ENCODE measurements at regions not wholly inside any gene's neighbourhood (a gene's known extent, or its start where the extent isn't known, plus 50 kb on each side); places are given as distances from the start of the nearest gene placed in this dataset.

DNA sequence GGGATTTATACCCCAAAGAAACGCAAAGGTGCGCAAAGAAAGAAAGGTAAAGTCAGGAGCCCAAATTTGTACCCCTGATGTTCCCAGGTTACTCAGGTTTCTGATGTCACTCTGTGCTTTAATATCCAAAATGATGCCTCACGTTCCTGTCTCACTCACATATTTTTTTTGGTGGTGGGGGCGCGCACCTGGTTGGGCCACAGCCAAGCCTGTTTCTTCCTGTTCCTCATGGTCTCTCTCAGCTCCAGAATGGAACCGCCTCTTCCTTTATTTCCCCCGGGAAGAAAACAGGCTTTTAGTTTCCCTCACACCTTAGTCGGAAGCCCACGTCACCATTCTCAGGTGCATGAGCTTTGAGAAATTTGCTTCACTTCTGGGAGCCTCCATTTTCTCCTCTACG is 118.3 kb upstream of the BOD1 start:
- no peak for DNase-seq (ENCODE audit: insufficient read length, low spot score)
- TF ChIP-seq POLR2A (IDR thresholded peaks at IDR 0.05; ENCODE audit: low read depth, low read length) = no peak
- FAIRE-seq = no peak

DNA sequence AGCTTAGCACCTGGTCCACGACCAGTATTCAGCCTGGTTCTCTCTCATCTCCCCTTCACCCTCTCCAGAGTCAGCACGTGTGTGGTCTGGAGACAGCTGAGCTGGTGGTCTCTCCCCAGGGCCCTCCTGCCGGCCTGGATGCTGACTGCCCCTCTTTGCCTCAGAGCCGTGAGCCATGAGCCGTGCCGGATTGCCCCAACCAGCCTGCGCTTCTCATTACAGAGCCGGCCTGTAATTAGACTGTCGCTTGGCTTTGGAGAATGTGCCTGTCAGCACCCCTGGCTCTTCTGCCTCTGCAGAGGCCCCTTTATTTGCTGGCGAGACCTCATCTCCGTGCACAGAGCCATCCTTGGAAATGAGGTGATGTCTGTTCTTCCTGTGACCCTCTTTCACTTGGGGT is 118.7 kb upstream of the BOD1 start:
- DNase-seq (ENCODE audit: insufficient read length, low spot score) (no peak), FAIRE-seq (no peak)
- no peak for TF ChIP-seq POLR2A (IDR thresholded peaks at IDR 0.05; ENCODE audit: low read depth, low read length)

DNA sequence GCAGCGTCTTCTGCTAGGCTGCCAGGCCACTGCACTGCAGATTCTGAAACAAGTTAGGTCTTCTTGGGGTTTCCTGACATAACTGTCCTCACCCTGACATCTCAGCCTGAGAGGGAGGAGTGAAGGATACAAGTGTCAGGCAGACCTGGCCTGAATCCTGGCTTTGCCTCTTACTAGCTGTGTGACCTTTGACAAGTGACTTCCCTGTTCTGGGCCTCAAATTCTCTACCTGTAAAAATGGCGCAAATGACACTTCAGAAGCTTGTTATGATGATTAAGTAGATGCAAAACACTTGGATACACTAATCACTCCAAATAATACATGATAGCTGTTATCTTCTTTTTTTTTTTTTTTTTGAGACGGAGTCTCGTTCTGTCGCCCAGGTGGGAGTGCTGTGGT is 119.2 kb upstream of the BOD1 start:
- no peak for FAIRE-seq
- no peak for DNase-seq (ENCODE audit: insufficient read length, low spot score)
- no peak for TF ChIP-seq POLR2A (IDR thresholded peaks at IDR 0.05; ENCODE audit: low read depth, low read length)

DNA sequence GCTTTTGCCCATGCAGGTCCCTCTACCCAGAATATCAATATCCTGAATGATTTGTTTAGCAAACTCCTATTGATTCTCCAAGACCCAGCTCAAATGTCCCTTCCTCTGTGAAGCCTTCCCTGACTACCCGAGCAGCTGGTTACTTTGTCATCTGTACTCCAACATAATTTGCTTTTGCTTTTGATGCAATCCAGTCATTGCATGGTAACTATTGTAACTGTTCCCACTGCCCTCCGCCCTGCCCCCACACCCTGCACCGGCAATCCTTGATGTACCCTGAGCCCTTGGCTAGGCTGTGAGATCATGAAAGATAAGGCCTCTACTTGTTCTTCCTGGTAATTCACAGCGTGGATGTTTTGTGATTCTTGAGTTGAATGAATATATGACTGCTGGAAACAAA is 119.9 kb upstream of the BOD1 start:
- no peak for TF ChIP-seq POLR2A (IDR thresholded peaks at IDR 0.05; ENCODE audit: low read depth, low read length)
- DNase-seq (ENCODE audit: insufficient read length, low spot score) = no peak
- no peak for FAIRE-seq

DNA sequence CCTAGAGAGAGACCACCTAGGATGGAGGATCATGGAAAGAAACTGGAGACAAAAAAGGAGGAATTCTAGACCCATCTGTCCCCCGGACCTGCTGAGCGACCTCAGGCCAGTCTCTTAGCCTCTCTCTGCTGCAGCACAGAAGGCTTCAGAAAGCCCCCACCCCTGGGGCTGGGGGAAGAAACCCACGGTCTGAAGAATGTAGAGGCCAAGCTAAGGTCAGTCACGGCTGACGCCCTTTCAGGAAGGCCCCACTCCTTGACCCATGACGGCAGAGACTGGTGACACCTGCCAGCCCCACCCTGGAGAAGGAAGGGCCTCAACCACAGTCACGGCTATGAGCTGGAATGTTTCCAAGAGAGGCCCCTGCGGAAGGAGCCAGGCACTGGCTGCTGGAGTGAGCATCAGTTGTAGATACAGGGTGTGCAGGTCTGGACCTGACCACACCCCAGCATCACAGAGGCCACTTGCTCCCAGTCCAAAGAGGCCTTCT is 120.5 kb upstream of the BOD1 start:
- FAIRE-seq = no peak

DNA sequence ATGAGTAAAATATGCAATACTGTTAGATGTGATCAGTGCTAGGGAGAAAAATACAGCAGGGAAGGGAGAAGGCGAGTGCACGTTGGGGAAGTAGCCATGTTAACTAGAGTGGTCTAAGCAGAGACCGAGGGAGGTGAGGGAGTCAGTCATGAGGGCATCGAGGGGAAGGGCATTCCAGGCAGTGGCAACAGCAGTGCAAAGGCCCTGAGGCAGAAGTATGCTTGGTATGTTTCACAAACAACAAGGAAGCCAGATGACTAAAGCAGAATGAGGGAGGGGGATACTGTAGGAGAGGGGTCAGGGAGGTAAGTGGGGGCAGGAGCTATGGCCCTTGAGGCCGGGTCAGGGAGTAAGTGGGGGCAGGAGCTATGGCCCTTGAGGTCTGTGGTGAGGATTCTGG is 123.3 kb upstream of the BOD1 start:
- FAIRE-seq = no peak
- DNase-seq (ENCODE audit: insufficient read length, low spot score) = no peak
- TF ChIP-seq POLR2A (IDR thresholded peaks at IDR 0.05; ENCODE audit: low read depth, low read length) = no peak

More for the DNA sequence above, 120.5 kb upstream of the BOD1 start:
- DNase-seq (ENCODE audit: insufficient read length, low spot score) = no peak
- no peak for TF ChIP-seq POLR2A (IDR thresholded peaks at IDR 0.05; ENCODE audit: low read depth, low read length)

DNA sequence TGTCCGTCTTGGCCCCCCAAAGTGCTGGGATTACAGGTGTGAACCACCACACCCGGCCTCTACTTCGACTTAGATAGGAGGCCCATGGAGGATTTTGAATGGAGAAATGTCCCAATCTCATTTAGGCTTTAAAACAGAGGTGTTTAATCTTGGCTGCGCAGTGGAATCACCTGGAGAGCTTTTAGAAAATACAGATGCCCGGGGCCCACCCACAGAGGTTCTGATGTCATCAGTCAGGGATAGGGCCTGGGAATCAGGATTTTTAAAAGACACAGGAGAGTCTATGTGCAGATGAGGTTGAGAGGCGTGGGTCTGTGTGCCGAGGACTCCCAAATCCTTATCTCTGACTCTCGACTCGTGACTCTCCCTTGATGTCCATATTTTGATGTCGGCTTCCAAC is 124.0 kb upstream of the BOD1 start:
- no peak for TF ChIP-seq POLR2A (IDR thresholded peaks at IDR 0.05; ENCODE audit: low read depth, low read length)
- FAIRE-seq (no peak), DNase-seq (ENCODE audit: insufficient read length, low spot score) (no peak)

DNA sequence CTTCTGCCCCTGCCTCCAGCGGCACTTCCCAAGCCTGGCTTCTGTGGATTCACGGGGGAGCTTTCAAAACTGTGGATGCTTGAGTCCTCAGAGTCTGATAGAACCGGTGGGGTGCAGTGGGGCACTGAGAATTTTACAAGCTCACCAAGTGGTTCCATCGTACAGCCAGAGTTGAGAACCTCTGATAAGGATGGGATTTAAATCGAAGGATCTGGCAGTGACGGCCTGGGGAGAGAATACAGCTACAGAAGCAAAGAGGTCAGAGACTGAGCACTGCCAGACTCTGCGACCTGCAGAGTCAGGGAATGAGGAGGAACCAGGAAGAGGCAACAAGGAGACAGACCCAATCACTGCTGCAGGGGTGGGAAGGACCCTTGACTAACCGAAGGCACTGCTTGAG is 124.6 kb upstream of the BOD1 start:
- DNase-seq (ENCODE audit: insufficient read length, low spot score) (no peak), FAIRE-seq (no peak)
- no peak for TF ChIP-seq POLR2A (IDR thresholded peaks at IDR 0.05; ENCODE audit: low read depth, low read length)

DNA sequence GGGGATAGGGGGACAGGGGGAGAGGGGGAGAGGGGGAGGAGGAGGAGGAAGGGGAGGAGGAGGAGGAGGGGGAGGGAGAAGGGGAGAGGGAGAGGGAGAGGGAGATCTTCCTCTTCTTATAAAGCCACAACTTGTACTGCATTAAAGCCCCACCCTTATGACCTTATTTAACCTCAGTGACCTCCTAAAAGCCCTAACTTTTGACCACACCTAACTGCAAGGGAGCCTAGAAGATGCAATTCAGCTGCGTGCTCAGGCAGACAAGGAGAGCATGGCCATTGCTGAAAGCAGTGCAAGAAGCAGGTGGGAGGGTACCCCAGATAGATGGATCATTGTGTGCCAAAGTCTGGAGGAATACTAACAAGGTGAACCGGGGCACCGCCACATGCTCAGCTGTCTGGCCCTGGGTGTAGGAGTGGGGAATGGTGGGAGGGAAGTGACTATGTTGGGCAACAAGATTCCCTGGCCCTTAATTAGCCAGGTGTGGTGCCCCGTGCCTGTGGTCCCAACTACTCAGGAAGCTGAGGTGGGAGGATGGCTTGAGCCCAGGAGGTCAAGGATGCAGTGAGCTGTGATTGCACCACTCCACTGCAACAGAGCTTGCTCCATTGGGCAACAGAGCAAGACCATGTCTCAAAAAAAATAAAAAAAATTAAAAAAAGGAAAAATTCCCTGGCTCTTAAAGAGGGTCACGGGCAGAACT is 125.4 kb upstream of the BOD1 start:
- no peak for FAIRE-seq
- DNase-seq (ENCODE audit: insufficient read length, low spot score) = no peak
- no peak for TF ChIP-seq POLR2A (IDR thresholded peaks at IDR 0.05; ENCODE audit: low read depth, low read length)

DNA sequence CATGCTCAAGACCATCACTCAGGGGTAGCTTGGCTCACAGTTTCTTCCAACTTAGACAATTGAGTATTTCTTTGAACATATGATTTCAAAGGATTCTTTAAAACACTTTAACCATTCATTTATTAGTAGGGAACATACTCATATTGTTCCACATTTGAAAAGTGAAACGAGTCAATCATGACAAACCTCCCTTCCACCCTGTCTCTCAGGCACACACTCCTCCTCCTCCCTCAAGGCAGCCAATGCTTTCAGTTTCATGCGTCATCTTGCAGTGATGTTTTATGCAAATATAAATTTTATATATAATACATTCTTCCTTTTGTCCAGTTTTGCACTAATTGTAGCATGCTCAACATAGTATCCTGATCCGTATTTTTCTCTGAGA is 126.0 kb upstream of the BOD1 start:
- no peak for FAIRE-seq
- TF ChIP-seq POLR2A (IDR thresholded peaks at IDR 0.05; ENCODE audit: low read depth, low read length) = no peak
- no peak for DNase-seq (ENCODE audit: insufficient read length, low spot score)

DNA sequence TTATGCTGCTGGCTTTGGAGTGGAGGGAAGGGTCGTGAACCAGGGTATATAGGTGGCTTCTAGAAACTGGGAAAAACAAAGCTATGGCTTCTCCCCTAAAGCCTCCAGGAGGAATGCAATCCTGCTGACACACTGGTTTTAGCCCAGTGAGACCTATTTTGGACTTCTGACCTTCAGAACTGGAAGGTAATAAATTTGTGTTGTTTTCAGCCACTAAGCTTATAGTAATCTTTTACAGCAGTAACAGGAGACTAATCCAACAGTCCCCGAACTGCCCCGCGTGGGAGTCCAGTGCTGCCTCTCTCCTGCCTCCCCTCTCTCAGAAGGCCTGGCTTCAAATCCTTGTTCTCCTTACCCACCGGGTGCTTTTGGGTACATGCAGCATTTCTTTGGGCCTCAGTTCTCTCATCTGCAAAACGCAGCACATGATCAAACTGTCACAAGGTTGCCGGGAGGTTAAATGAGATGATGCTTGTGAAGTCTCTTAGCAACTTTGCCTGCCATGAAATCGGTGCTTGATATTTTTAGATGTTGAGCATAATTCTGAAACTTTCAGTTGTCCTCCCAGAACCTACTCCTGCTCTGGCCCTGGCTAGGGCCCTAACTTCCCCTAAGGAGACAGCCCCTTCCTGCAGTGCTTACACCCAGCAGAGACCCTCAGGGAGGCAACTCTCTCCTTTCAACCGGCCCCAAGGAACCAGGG is 127.3 kb upstream of the BOD1 start:
- FAIRE-seq = no peak
- no peak for DNase-seq (ENCODE audit: insufficient read length, low spot score)
- no peak for TF ChIP-seq POLR2A (IDR thresholded peaks at IDR 0.05; ENCODE audit: low read depth, low read length)

DNA sequence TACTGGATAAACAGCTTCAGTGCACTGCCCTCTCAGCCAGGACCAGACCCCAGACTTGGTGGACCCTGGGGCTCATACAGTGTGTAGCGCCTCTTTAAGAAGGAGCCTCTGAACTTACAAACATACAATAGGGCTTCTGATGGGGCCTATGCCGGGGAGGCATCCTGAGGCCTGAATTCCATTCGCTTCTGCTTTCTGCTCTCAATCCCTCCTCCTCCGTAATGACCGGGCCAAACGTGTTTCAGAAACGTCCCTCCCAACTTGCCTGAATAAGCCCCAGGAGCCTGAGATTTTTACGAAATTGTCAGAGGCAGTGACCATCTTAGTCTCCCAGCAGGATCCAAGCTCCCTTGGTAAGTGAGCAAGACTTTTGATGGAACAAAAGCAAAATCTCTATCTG is 128.1 kb upstream of the BOD1 start:
- DNase-seq (ENCODE audit: insufficient read length, low spot score) (no peak), FAIRE-seq (no peak)
- TF ChIP-seq POLR2A (IDR thresholded peaks at IDR 0.05; ENCODE audit: low read depth, low read length) = no peak

DNA sequence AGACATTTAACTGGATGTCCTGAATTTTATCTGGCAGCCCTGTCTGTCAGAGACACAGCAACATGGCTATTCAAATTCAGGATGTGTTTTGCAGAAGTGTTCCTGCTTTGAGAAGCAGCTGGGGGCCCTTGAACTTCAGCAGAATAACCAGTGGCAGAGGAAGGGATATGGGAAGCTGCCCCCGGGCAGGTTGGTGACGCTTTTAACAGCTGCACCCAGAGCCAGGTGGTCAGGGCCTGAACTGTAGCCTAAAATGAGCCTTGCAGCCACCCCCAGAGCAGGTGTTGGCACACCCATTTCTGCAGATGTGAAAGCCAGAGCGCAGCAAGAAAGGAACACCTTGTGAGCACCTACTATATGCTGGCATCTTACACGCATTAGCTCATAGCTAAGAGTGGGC is 128.7 kb upstream of the BOD1 start:
- no peak for DNase-seq (ENCODE audit: insufficient read length, low spot score)
- no peak for TF ChIP-seq POLR2A (IDR thresholded peaks at IDR 0.05; ENCODE audit: low read depth, low read length)
- no peak for FAIRE-seq

DNA sequence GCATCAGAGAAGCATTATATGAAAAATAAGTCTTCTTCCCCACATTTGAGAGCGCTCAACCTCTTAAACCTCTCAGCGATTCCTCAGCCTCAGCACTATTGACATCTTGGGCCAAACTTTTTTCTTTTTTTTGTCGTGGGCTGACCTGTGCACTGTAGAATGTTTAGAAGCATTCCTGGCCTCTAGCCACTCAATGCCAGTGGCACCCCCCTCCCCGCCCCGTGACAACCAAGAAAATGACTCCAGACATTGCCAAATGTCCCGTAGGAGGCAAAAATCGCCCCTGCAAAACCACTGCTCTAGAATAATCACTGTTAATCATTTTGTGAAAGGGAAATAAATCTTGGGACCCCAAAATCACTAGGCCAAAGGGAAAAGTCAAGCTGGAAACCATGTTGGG is 129.1 kb upstream of the BOD1 start:
- TF ChIP-seq POLR2A (IDR thresholded peaks at IDR 0.05; ENCODE audit: low read depth, low read length) = no peak
- FAIRE-seq (no peak), DNase-seq (ENCODE audit: insufficient read length, low spot score) (no peak)

DNA sequence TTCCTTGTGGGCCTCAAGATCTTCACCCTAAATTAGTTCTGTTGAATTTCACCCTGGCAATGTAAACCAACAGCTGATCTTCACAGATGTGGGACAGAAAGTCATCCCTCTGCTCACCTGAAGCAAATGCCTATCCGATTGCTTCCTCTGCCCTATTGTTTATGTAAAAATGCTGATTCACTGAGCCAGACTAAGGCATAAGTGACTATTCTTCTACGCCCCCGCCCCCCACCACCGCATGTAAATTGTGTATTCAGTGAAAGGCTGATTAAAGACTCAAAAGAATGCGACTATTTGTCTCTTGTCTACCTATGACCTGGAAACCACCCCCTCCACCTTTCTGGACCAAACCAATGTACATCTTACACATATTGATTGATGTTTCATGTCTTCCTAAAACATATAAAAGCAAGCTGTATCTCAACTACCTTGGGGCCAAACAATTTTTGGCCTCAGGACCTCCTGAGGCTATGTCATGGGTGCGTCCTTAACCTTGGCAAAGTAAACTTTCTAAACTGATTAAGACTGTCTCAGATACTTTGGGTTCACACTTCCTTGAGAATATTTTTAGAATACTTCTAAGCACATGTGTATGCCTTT is 129.7 kb upstream of the BOD1 start:
- DNase-seq (ENCODE audit: insufficient read length, low spot score) = no peak
- FAIRE-seq = no peak
- TF ChIP-seq POLR2A (IDR thresholded peaks at IDR 0.05; ENCODE audit: low read depth, low read length) = no peak
